Activated T-cell treated with anti-CD3 and anti-CD28 coated beads, Interleukin-2, amount 50 U/mL, for 72 hours (primary cell): ENCODE measurements at regions not wholly inside any gene's neighbourhood (a gene's known extent, or its start where the extent isn't known, plus 50 kb on each side); places are given as distances from the start of the nearest gene placed in this dataset.
A peak's percentile ranks its signal among the peaks of the same experiment; 100 is the strongest.

Experiments used
- ATAC-seq, 2 donors: fragments of 150-1000 bp; cut with Tn5 transposase; replicated peaks in 1 of 2; 2 replicates each; pipeline ENCODE4 v1.10.0; 2021; ENCODE audit warnings: moderate library complexity in 2 of 2, mild to moderate bottlenecking in 1 of 2
- DNase-seq, 2 donors: peaks; one replicate each; pipeline ENCODE4 v3.0.0; 2021 to 2022; ENCODE audit warnings: mixed read lengths in 1 of 2
- H3K27ac Mint-ChIP-seq: one replicate; pipeline ENCODE4 v1.8.0; 2022; ENCODE audit warnings: mild to moderate bottlenecking, moderate library complexity, mixed read lengths
- H3K27me3 Mint-ChIP-seq: one replicate; pipeline ENCODE4 v1.8.0; 2022; ENCODE audit warnings: low read depth, mixed read lengths
- H3K36me3 Mint-ChIP-seq, 2 donors: one replicate each; pipeline ENCODE4 v1.8.0; 2022; ENCODE audit warnings: mixed read lengths in 2 of 2, mild to moderate bottlenecking in 1 of 2; ENCODE audit not compliant: insufficient read depth in 2 of 2
- H3K4me1 Mint-ChIP-seq: one replicate; pipeline ENCODE4 v1.8.0; 2022; ENCODE audit warnings: low read depth, mixed read lengths
- H3K4me3 Mint-ChIP-seq, 2 donors: one replicate each; pipeline ENCODE4 v1.8.0; 2022; ENCODE audit warnings: mild to moderate bottlenecking in 2 of 2, mixed read lengths in 2 of 2, moderate library complexity in 2 of 2
- H3K9me3 Mint-ChIP-seq, 2 donors: one replicate each; pipeline ENCODE4 v1.8.0; 2022; ENCODE audit warnings: mixed read lengths in 2 of 2

DNA sequence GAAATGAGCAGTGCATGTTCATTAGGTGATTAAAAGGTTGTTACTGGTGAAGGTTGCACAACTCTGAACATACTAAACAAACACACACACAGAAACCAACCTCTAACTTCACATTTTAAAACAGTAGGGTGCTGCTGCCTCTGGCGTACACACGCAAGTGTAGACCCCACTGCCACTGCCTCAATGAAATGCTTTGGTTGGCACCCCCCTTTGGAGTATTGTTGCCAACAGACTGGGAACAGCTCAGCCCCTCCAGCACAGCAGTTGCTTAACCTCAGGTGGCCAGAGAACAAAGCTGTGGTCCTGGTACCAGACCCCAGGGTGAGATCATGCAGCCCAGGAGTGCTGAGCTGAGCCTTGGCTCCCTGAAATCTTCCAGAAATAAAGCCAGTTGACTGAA, 138.6 kb downstream of the TMEM18 start:
- Mint-ChIP-seq H3K27me3 (peaks cover 35% of the 10 kb centered on the region), H3K4me3 (no peak overlapping the region), H3K36me3 (peaks cover 2 to 3% of the 10 kb centered on the region in 2 donors), H3K27ac (no peak overlapping the region), H3K9me3 (peaks cover 0 to 1% of the 10 kb centered on the region in 2 donors), H3K4me1 (no peaks in the 10 kb centered on the region)
- DNase-seq (no peak), ATAC-seq (no peak)

- peaks cover 45% of the 10 kb centered on the region for H3K27me3 Mint-ChIP-seq
- H3K36me3 Mint-ChIP-seq: peaks cover 4 to 6% of the 10 kb centered on the region in 2 donors
- H3K9me3 Mint-ChIP-seq: peaks cover 3 to 5% of the 10 kb centered on the region in 2 donors
- no peak overlapping the region for H3K27ac Mint-ChIP-seq
- no peaks in the 10 kb centered on the region for H3K4me1 Mint-ChIP-seq
- no peak overlapping the region for H3K4me3 Mint-ChIP-seq
- DNase-seq: no peak
- ATAC-seq: no peak
These were observed 142.0 kb downstream of the TMEM18 start for GRCh38 chr2:535222-535621.

GRCh38 chr2:529852-530251, 147.4 kb downstream of the TMEM18 start:
- H3K4me1 Mint-ChIP-seq: no peaks in the 10 kb centered on the region
- ATAC-seq: no peak

DNA sequence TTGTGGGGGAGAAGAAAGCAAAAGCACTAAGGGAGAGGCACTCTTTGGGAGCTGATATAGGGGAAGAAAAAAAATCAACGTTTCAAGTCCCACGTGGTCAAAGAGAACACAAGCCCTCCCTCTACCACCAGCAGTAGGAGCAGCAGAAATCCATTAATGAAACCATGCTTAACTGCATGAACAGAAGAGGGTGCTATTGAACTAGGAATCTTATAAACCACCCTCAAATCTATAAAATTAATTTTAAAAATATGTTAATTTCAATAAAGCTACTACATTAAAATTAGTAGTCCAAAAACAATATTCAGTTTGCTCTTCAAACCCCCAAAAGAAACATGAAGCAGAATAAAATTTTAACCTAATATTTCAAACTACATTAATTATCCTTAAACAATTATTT, 147.8 kb downstream of the TMEM18 start:
- peaks cover 1 to 4% of the 10 kb centered on the region in 2 donors for H3K36me3 Mint-ChIP-seq
- no peak overlapping the region for H3K4me3 Mint-ChIP-seq
- DNase-seq (no peak), ATAC-seq (peak in 1 of 2 donors; percentile 44)
- H3K27ac Mint-ChIP-seq: no peak overlapping the region
- peaks cover 22% of the 10 kb centered on the region for H3K27me3 Mint-ChIP-seq
- peaks cover 3% of the 10 kb centered on the region in 2 donors for H3K9me3 Mint-ChIP-seq
- H3K4me1 Mint-ChIP-seq: no peaks in the 10 kb centered on the region

More at GRCh38 chr2:529852-530251, 147.4 kb downstream of the TMEM18 start:
- peaks cover 2 to 4% of the 10 kb centered on the region in 2 donors for H3K36me3 Mint-ChIP-seq
- no peak overlapping the region for H3K27ac Mint-ChIP-seq
- no peak overlapping the region for H3K4me3 Mint-ChIP-seq
- DNase-seq: no peak
- H3K27me3 Mint-ChIP-seq: peaks cover 26% of the 10 kb centered on the region
- peaks cover 3% of the 10 kb centered on the region in 2 donors for H3K9me3 Mint-ChIP-seq

- Mint-ChIP-seq H3K9me3 (peaks cover 3% of the 10 kb centered on the region in 2 donors), H3K27me3 (peaks cover 14% of the 10 kb centered on the region), H3K4me3 (no peak overlapping the region), H3K36me3 (peaks cover 1 to 4% of the 10 kb centered on the region in 2 donors), H3K4me1 (no peaks in the 10 kb centered on the region), H3K27ac (no peak overlapping the region)
- ATAC-seq: no peak
- no peak for DNase-seq
These were observed 149.6 kb downstream of the TMEM18 start for GRCh38 chr2:527581-527980.

DNA sequence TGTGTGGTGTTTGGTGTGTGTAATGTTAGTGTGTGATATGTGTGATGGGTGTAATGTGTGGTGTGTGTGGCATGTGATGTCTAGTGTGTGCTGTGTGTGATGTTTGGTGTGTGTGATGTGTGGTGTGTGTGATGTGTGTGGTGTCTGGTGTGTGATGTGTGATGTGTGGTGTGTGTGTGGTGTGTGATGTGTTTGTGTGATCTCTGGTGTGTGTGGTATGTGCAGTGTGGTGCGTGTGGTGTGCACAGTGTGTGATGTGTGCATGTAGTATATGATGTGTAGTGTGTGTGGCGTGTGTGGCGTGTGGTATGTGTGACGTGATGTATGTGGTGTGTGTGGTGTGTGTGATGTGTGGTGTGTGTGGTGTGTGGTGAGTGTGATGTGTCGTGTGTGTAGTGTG, 150.3 kb downstream of the TMEM18 start:
- DNase-seq (no peak), ATAC-seq (no peak)
- Mint-ChIP-seq H3K4me3 (no peak overlapping the region), H3K4me1 (no peaks in the 10 kb centered on the region), H3K36me3 (peaks cover 1 to 3% of the 10 kb centered on the region in 2 donors), H3K9me3 (peaks cover 2% of the 10 kb centered on the region in 2 donors), H3K27me3 (peaks cover 9% of the 10 kb centered on the region), H3K27ac (no peak overlapping the region)

- ATAC-seq: no peak
- Mint-ChIP-seq H3K4me3 (no peak overlapping the region), H3K27ac (no peak overlapping the region), H3K9me3 (no peaks in the 10 kb centered on the region), H3K27me3 (peaks cover 5% of the 10 kb centered on the region), H3K4me1 (no peaks in the 10 kb centered on the region), H3K36me3 (no peaks in the 10 kb centered on the region)
- DNase-seq: no peak
These were observed 151.6 kb downstream of the TMEM18 start for GRCh38 chr2:525611-526010.

DNA sequence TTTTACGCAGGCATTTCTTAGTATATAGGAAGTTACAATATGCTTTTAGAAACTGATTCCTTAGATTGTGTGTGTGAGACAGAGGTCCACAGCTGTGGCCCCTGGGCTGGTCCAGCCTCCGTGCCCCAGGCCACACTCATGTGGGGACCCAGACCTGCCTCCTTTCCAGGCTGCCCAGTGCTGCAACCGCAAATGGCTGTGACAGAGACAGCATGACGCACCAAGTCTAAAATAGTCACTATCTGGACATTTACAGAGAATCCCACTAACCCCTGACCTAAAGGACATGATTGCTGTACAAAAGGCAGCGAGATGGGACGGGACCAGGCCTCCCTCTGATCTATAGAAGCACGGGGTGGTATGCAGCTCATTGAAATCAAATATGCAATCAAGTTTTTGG, 152.2 kb downstream of the TMEM18 start:
- ATAC-seq (no peak), DNase-seq (no peak)
- no peaks in the 10 kb centered on the region for H3K4me1 Mint-ChIP-seq
- no peak overlapping the region for H3K27ac Mint-ChIP-seq
- H3K27me3 Mint-ChIP-seq: peaks cover 10% of the 10 kb centered on the region
- H3K4me3 Mint-ChIP-seq: no peak overlapping the region
- H3K36me3 Mint-ChIP-seq: no peaks in the 10 kb centered on the region
- no peaks in the 10 kb centered on the region for H3K9me3 Mint-ChIP-seq

DNA sequence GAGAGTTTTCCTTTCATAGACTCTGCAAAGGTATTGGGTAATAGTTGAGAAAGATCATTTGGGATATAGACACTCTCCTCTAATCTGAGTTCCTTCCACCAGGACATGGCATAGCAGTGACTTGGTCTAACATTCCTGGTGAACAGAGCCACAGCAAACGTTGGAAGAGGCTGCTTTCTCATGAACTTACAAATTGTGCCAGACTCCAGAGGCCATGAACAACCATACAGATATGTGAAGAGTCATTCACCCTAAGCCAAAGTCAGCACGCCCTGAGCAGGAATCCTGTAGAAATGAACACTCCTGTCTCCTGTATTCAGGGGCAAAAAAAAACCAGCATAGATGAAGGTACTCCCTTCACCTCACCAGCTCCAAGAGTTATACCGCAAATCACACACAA, 152.8 kb downstream of the TMEM18 start:
- no peak overlapping the region for H3K4me3 Mint-ChIP-seq

DNA sequence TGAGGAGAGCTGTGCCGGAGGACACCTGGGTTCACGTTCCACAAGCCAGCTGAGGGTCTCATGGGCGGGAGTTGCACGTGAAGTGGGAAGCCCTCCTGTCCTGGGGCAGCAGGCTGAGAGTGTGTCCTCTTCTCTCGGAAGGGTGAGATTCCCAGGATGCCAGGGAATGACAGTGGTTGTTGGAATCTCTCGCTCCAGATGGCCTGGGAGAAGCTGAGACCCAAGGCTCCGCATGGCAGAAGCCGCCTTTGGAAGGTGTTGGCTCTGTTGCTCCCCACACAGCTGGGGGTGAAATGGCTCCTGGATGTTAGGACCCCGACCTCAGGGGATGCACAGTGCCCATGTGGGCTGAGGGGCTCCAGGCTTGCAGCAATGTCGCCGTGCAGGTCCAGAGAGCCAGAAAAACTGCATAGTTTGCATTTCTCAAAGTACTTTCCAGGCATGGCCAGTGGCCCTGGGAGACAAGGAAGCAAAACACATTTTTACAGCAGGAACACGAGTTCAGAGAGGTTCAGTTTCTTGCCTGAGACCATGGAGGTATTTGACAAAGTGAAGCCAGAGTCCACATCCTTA, 153.4 kb downstream of the TMEM18 start:
- H3K9me3 Mint-ChIP-seq: no peaks in the 10 kb centered on the region
- no peak for DNase-seq
- no peak overlapping the region for H3K27ac Mint-ChIP-seq
- ATAC-seq: no peak
- H3K4me1 Mint-ChIP-seq: no peaks in the 10 kb centered on the region
- H3K36me3 Mint-ChIP-seq: no peaks in the 10 kb centered on the region
- H3K4me3 Mint-ChIP-seq: no peak overlapping the region
- H3K27me3 Mint-ChIP-seq: peaks cover 6% of the 10 kb centered on the region

More for the DNA sequence above, 152.8 kb downstream of the TMEM18 start:
- Mint-ChIP-seq H3K27me3 (peaks cover 6% of the 10 kb centered on the region), H3K36me3 (no peaks in the 10 kb centered on the region), H3K4me1 (no peaks in the 10 kb centered on the region), H3K27ac (no peak overlapping the region), H3K9me3 (no peaks in the 10 kb centered on the region)
- ATAC-seq: no peak
- DNase-seq: no peak

DNA sequence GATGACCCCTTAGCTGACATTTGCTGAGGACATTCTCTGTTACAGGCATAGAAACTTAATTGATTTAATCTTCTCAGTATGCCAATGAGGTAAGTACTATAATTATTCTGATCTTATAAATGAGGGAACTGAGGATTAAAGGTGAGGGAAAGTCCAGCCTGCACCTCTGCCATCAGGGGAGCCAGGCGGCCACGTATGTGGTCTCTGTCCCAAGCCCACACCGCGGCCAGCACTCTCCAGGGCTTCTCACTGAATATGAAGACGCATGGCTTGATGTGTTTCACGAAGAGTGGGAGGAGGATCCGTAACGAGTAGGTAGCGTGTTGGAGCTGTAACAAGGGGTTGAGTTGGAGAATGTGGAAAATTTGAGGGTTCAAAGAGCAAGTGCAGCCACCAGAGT, 154.4 kb downstream of the TMEM18 start:
- H3K4me3 Mint-ChIP-seq: no peak overlapping the region
- no peaks in the 10 kb centered on the region for H3K4me1 Mint-ChIP-seq

GRCh38 chr2:521853-522530, 155.2 kb downstream of the TMEM18 start:
- H3K9me3 Mint-ChIP-seq: no peaks in the 10 kb centered on the region
- peaks cover 7% of the 10 kb centered on the region for H3K27me3 Mint-ChIP-seq
- no peaks in the 10 kb centered on the region for H3K36me3 Mint-ChIP-seq
- H3K4me3 Mint-ChIP-seq: no peak overlapping the region
- H3K27ac Mint-ChIP-seq: no peak overlapping the region
- H3K4me1 Mint-ChIP-seq: no peaks in the 10 kb centered on the region
- ATAC-seq: no peak
- DNase-seq: no peak

More for the DNA sequence above, 154.4 kb downstream of the TMEM18 start:
- Mint-ChIP-seq H3K9me3 (no peaks in the 10 kb centered on the region), H3K27me3 (peaks cover 6% of the 10 kb centered on the region), H3K36me3 (no peaks in the 10 kb centered on the region), H3K27ac (peak overlapping the region; percentile 2)
- no peak for ATAC-seq
- no peak for DNase-seq

GRCh38 chr2:520663-521340, 156.4 kb downstream of the TMEM18 start:
- H3K4me1 Mint-ChIP-seq: no peaks in the 10 kb centered on the region
- no peaks in the 10 kb centered on the region for H3K36me3 Mint-ChIP-seq
- H3K27me3 Mint-ChIP-seq: peaks cover 10% of the 10 kb centered on the region
- H3K27ac Mint-ChIP-seq: no peak overlapping the region
- no peaks in the 10 kb centered on the region for H3K9me3 Mint-ChIP-seq
- ATAC-seq: no peak
- no peak for DNase-seq
- H3K4me3 Mint-ChIP-seq: no peak overlapping the region
